PC-3 (cell line): ENCODE measurements at regions not wholly inside any gene's neighbourhood (a gene's known extent, or its start where the extent isn't known, plus 50 kb on each side); places are given as distances from the start of the nearest gene placed in this dataset.

Experiments
- ATAC-seq: fragments of 200-7000 bp; cut with Tn5 transposase; 2 replicates; pipeline ENCODE4 v1.9.1; 2020; ENCODE audit warnings: mild to moderate bottlenecking, moderate library complexity
- BruUV-seq: library from RNA; stranded (reverse); fragments of 400-500 nt; replicated peaks from 2 replicates; lab custom pipeline; 2021; lab: Mats Ljungman, UMichigan
- CTCF ChIA-PET: fragments of 300-600 bp; sonication (Branson Sonifier 250); formaldehyde crosslinking; loops from one replicate; lab custom pipeline; 2022; ENCODE audit warnings: antibody characterized with exemption; lab: Charles Lee
- POLR2A ChIA-PET: fragments of 300-600 bp; sonication (Branson Sonifier 250); formaldehyde crosslinking; loops from one replicate; lab custom pipeline; 2022; ENCODE audit warnings: antibody characterized with exemption; ENCODE audit not compliant: unreplicated experiment; lab: Charles Lee
- DNase-seq: peaks from one replicate; pipeline ENCODE4 v3.0.0-alpha.2; 2015
- H2AFZ ChIP-seq: fragments of 300-600 bp; sonication (generic); 2 replicates; pipeline ENCODE4 v1.6.0; 2016; ENCODE audit warnings: antibody characterized with exemption, low read length
- H3F3A ChIP-seq: fragments of 300-600 bp; sonication (generic); one replicate; pipeline ENCODE4 v1.6.0; 2017; ENCODE audit warnings: antibody characterized with exemption, low read length, control low read depth, mild to moderate bottlenecking; ENCODE audit not compliant: unreplicated experiment
- H3K27ac ChIP-seq: fragments of 300-600 bp; sonication (generic); 2 replicates; pipeline ENCODE4 v1.5.1; 2016; ENCODE audit warnings: mild to moderate bottlenecking, low read length
- H3K27me3 ChIP-seq: fragments of 300-600 bp; sonication (generic); 2 replicates; pipeline ENCODE4 v1.6.1; 2016; ENCODE audit warnings: low read length, mixed read lengths
- H3K36me3 ChIP-seq: fragments of 300-600 bp; sonication (generic); 2 replicates; pipeline ENCODE4 v1.6.1; 2016; ENCODE audit warnings: low read depth, mixed run types, low read length, mixed read lengths
- H3K4me1 ChIP-seq: fragments of 300-600 bp; sonication (generic); 2 replicates; pipeline ENCODE4 v1.5.1; 2016; ENCODE audit warnings: low read length; ENCODE audit not compliant: insufficient read depth
- H3K4me2 ChIP-seq: fragments of 300-600 bp; sonication (generic); 2 replicates; pipeline ENCODE4 v1.6.0; 2016; ENCODE audit warnings: low read length
- H3K4me3 ChIP-seq: fragments of 300-600 bp; sonication (generic); 2 replicates; pipeline ENCODE4 v1.5.1; 2016; ENCODE audit warnings: mild to moderate bottlenecking, low read length, mixed read lengths
- H3K79me2 ChIP-seq: fragments of 300-600 bp; sonication (generic); 2 replicates; pipeline ENCODE4 v1.6.1; 2017; ENCODE audit warnings: low read length, mixed read lengths
- H3K9ac ChIP-seq: fragments of 300-600 bp; sonication (generic); 2 replicates; pipeline ENCODE4 v1.6.0; 2016; ENCODE audit warnings: mild to moderate bottlenecking, low read length
- H3K9me2 ChIP-seq: fragments of 300-600 bp; sonication (generic); replicated peaks from 2 replicates; pipeline ENCODE4 v1.6.1; 2016; ENCODE audit warnings: mixed run types, low read length, mixed read lengths
- H3K9me3 ChIP-seq: fragments of 300-600 bp; sonication (generic); 2 replicates; pipeline ENCODE4 v1.6.1; 2016; ENCODE audit warnings: low read length, mixed read lengths
- H4K20me1 ChIP-seq: fragments of 300-600 bp; sonication (generic); 2 replicates; pipeline ENCODE4 v1.6.1; 2016; ENCODE audit warnings: low read length, mixed read lengths
- EZH2 ChIP-seq: fragments of 300-600 bp; sonication (generic); IDR thresholded peaks from one replicate; pipeline ENCODE4 v1.6.1; 2017; ENCODE audit warnings: antibody characterized with exemption, mild to moderate bottlenecking, low read length; ENCODE audit not compliant: unreplicated experiment
- EZH2phosphoT487 ChIP-seq: fragments of 300-600 bp; sonication (generic); IDR thresholded peaks from 2 replicates; pipeline ENCODE4 v1.6.1; 2018; ENCODE audit warnings: mild to moderate bottlenecking, antibody characterized with exemption, low read length, borderline replicate concordance
- intact Hi-C: fragments of 100-400 bp; cut with micrococcal nuclease; formaldehyde crosslinking; loops from 2 replicates; pipeline ENCODE4 v1.9.0; 2023
- TF ChIP-seq, protein P1 (sequence below): fragments of 300-600 bp; sonication (generic); conservative IDR thresholded peaks from 2 replicates; pipeline ENCODE4 v1.5.1; 2017; ENCODE audit warnings: antibody characterized with exemption, low read depth, mild to moderate bottlenecking, low read length

DNA sequence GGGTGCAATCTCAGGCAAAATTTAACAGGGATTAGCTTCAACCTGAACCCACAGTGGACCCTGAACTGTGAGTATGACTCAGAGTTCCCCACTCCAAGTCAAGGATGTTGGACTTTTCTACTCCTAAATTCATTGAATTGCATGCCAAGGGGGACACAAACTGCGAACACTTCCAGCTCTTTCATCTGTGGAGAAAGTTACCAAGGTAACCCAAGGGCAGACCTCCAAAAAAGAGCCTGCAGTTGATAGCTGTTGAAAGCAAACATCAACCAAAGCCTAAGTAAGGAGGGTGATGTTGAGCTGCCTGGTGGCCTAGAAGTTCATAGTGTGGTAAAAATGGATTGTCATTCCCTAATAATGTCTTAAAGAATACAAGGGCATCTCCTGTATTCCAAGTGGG, 1242.9 kb downstream of the C4orf33 start:
- ChIA-PET POLR2A (no interaction called here), CTCF (no interaction called here)
- intact Hi-C loops: no loop called here
- BruUV-seq: no TSS peak
- no peaks in the 10 kb centered on the region for H3K27me3 ChIP-seq
- H3K79me2 ChIP-seq: no peaks in the 10 kb centered on the region
- TF ChIP-seq EZH2: no peak
- TF ChIP-seq EZH2phosphoT487: no peak
- TF ChIP-seq, protein P1, sequence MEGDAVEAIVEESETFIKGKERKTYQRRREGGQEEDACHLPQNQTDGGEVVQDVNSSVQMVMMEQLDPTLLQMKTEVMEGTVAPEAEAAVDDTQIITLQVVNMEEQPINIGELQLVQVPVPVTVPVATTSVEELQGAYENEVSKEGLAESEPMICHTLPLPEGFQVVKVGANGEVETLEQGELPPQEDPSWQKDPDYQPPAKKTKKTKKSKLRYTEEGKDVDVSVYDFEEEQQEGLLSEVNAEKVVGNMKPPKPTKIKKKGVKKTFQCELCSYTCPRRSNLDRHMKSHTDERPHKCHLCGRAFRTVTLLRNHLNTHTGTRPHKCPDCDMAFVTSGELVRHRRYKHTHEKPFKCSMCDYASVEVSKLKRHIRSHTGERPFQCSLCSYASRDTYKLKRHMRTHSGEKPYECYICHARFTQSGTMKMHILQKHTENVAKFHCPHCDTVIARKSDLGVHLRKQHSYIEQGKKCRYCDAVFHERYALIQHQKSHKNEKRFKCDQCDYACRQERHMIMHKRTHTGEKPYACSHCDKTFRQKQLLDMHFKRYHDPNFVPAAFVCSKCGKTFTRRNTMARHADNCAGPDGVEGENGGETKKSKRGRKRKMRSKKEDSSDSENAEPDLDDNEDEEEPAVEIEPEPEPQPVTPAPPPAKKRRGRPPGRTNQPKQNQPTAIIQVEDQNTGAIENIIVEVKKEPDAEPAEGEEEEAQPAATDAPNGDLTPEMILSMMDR: no peak
- H4K20me1 ChIP-seq: no peaks in the 10 kb centered on the region
- no peak overlapping the region for H3K4me3 ChIP-seq
- no peak overlapping the region for H3K9ac ChIP-seq
- no peaks in the 10 kb centered on the region for H3F3A ChIP-seq
- DNase-seq (no peak), ATAC-seq (no peak)
- no peaks in the 10 kb centered on the region for H3K9me3 ChIP-seq
- no peak overlapping the region for H2AFZ ChIP-seq
- H3K36me3 ChIP-seq: no peaks in the 10 kb centered on the region
- no peak overlapping the region for H3K27ac ChIP-seq
- H3K4me1 ChIP-seq: no peaks in the 10 kb centered on the region
- no peaks in the 10 kb centered on the region for H3K9me2 ChIP-seq
- H3K4me2 ChIP-seq: no peak overlapping the region

DNA sequence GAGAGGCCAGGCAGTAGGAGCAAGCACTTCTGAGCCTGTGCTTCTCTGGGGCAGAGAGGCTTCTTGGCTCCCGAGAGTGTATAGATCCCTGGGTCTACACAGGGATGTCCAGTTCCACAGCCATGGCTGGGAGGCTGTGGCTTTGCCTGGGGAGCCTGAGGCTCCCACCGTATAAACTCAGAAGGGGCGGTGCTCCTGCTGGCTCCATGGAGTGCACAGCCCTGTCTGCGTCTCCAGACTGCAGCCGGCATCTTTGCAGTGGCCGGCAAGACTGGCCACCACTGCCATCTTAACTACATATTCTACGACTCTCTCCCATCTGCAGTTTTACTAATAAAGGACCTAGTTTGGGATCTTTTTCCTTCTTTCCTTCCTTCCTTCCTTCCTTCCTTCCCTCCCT, 1253.8 kb downstream of the C4orf33 start:
- no peaks in the 10 kb centered on the region for H3K27me3 ChIP-seq
- no peaks in the 10 kb centered on the region for H3K79me2 ChIP-seq
- ChIA-PET CTCF (no interaction called here), POLR2A (no interaction called here)
- H3F3A ChIP-seq: no peaks in the 10 kb centered on the region
- no peak for DNase-seq
- no peaks in the 10 kb centered on the region for H3K4me1 ChIP-seq
- H3K36me3 ChIP-seq: no peaks in the 10 kb centered on the region
- intact Hi-C loops: loop anchor here (5.0 to 10.0 kb wide), 3 partner anchors 355 to 995 kb away; no protein-coding TSS in a partner anchor
- H3K4me2 ChIP-seq: no peak overlapping the region
- H3K9me2 ChIP-seq: no peaks in the 10 kb centered on the region
- no peak for TF ChIP-seq EZH2
- TF ChIP-seq EZH2phosphoT487: no peak
- TF ChIP-seq, protein P1: no peak
- no TSS peak for BruUV-seq
- H4K20me1 ChIP-seq: no peaks in the 10 kb centered on the region
- no peak overlapping the region for H3K4me3 ChIP-seq
- H3K9ac ChIP-seq: no peak overlapping the region
- no peak overlapping the region for H3K27ac ChIP-seq
- no peaks in the 10 kb centered on the region for H3K9me3 ChIP-seq
- H2AFZ ChIP-seq: no peak overlapping the region
- no peak for ATAC-seq

DNA sequence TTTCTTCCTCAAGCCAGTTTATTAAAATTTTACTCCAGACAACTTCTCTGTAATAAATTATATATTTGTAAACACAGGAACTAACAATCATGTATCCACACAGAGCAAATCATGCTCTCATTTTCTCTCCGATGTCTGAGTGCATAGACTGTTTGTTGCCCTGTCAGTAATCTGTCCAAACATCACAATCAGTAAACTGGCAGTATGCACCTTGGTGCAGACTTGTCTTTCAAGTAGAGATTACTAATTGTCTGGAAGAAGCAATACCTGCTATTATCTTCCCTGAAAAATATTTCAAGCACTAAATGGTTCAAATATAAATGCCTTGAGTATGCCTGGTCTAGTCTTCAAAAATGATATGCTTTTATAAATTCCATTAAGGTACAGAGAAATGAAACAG, 1260.9 kb downstream of the C4orf33 start:
- H3K27ac ChIP-seq: no peak overlapping the region
- H3K27me3 ChIP-seq: no peaks in the 10 kb centered on the region
- no peaks in the 10 kb centered on the region for H3F3A ChIP-seq
- no peak overlapping the region for H3K4me3 ChIP-seq
- H3K36me3 ChIP-seq: no peaks in the 10 kb centered on the region
- TF ChIP-seq, protein P1: no peak
- no peak for TF ChIP-seq EZH2phosphoT487
- no peak for TF ChIP-seq EZH2
- intact Hi-C loops: loop anchor here (5.0 to 10.0 kb wide), 3 partner anchors 348 to 1002 kb away; no protein-coding TSS in a partner anchor
- H3K79me2 ChIP-seq: no peaks in the 10 kb centered on the region
- H4K20me1 ChIP-seq: no peaks in the 10 kb centered on the region
- no peaks in the 10 kb centered on the region for H3K4me1 ChIP-seq
- H2AFZ ChIP-seq: no peak overlapping the region
- POLR2A ChIA-PET: no interaction called here
- DNase-seq (no peak), ATAC-seq (no peak)
- H3K9me3 ChIP-seq: no peaks in the 10 kb centered on the region
- H3K9me2 ChIP-seq: no peaks in the 10 kb centered on the region
- CTCF ChIA-PET: no interaction called here
- no peak overlapping the region for H3K9ac ChIP-seq
- H3K4me2 ChIP-seq: no peak overlapping the region
- BruUV-seq: no TSS peak
